ENCODE measurements at regions not wholly inside any gene's neighbourhood (a gene's known extent, or its start where the extent isn't known, plus 50 kb on each side); places are given as distances from the start of the nearest gene placed in this dataset.

DNA sequence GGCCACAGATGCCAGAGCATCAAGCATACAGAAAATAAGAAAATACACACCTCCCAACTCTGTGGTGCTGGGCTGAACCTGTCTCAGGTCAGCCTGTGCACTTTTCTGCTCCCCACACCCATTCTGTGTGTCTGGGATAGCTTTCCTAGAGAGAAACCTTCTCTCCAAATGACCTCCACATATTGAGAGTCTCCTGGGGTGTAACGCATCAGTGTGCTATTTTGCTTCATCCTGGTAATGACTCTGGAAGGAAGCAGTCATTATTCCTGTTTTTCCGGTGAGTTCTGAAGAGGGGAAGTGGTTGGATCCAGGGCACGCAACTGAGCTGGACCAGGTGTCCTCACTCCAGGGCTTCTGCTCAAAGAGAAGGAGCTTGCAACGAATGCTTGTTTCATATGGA, 73.2 kb upstream of the SH3PXD2B start:
- no peak overlapping the region for H3K27ac ChIP-seq (ENCODE audit: extremely low read depth, low read depth, low read length)
- H3K4me3 ChIP-seq, result no peak overlapping the region
- no peaks in the 10 kb centered on the region for H3K9me1 ChIP-seq (ENCODE audit: control insufficient read depth, insufficient read depth, low read length)
- H3K79me2 ChIP-seq (ENCODE audit: control insufficient read depth, insufficient read depth, low read length), result no peaks in the 10 kb centered on the region
- H3K4me2 ChIP-seq (ENCODE audit: insufficient read depth, low read length), result no peak overlapping the region
- no peak overlapping the region for H3K9ac ChIP-seq (ENCODE audit: insufficient read depth in 1 of 2, low read depth in 2 of 2, low read length in 2 of 2)
- ATAC-seq (no peak), DNase-seq (ENCODE audit: extremely low read depth in 1 of 4, low spot score in 3 of 4) (no peak), FAIRE-seq (no peak)
- 3% methylated on average over 4 of the region's 4 CpGs for WGBS (ENCODE audit: insufficient coverage, low coverage, missing lambda C conversion rate)
- H2AFZ ChIP-seq (ENCODE audit: low read depth, low read length), result no peak overlapping the region
- intact Hi-C loops (cut with micrococcal nuclease), result no loop called here
- H3K27me3 ChIP-seq (ENCODE audit: control insufficient read depth in 2 of 2, insufficient read depth in 2 of 2, low read length in 2 of 2), result peaks cover 0 to 20% of the 10 kb centered on the region in 2 experiments; a peak in 2 of 5 replicates
- CTCF ChIA-PET (ENCODE audit: low intra/inter-chr PET ratio), result no interaction called here
- H3K9me3 ChIP-seq (replicated peaks; ENCODE audit: control insufficient read depth, insufficient read depth, low read depth, low read length), result no peaks in the 10 kb centered on the region
- H4K20me1 ChIP-seq (replicated peaks; ENCODE audit: control insufficient read depth, insufficient read depth, low read length), result no peaks in the 10 kb centered on the region
- no peaks in the 10 kb centered on the region for H3K36me3 ChIP-seq (ENCODE audit: control insufficient read depth, insufficient read depth, low read length)
- no TSS peak for BruUV-seq (replicated peaks)
- POLR2A ChIA-PET, result interaction anchor here (0.8 kb wide), 1 partner anchor 9 kb away, joined by 3 read pairs; no protein-coding TSS in a partner anchor
- no peak for TF ChIP-seq SP1 (CRISPR knock-in tag; IDR thresholded peaks at IDR 0.05)
- no peak for TF ChIP-seq RFX7 (CRISPR knock-in tag; IDR thresholded peaks at IDR 0.05)
- TF ChIP-seq, protein P1, sequence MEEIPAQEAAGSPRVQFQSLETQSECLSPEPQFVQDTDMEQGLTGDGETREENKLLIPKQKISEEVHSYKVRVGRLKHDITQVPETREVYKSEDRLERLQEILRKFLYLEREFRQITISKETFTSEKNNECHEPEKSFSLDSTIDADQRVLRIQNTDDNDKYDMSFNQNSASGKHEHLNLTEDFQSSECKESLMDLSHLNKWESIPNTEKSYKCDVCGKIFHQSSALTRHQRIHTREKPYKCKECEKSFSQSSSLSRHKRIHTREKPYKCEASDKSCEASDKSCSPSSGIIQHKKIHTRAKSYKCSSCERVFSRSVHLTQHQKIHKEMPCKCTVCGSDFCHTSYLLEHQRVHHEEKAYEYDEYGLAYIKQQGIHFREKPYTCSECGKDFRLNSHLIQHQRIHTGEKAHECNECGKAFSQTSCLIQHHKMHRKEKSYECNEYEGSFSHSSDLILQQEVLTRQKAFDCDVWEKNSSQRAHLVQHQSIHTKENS (CRISPR knock-in tag; IDR thresholded peaks at IDR 0.05), result no peak
- in situ Hi-C loops (cut with MboI), result no loop called here
- no peaks in the 10 kb centered on the region for H3K4me1 ChIP-seq (replicated peaks in 1 of 2; ENCODE audit: control insufficient read depth in 2 of 2, insufficient read depth in 2 of 2, low read length in 2 of 2)

DNA sequence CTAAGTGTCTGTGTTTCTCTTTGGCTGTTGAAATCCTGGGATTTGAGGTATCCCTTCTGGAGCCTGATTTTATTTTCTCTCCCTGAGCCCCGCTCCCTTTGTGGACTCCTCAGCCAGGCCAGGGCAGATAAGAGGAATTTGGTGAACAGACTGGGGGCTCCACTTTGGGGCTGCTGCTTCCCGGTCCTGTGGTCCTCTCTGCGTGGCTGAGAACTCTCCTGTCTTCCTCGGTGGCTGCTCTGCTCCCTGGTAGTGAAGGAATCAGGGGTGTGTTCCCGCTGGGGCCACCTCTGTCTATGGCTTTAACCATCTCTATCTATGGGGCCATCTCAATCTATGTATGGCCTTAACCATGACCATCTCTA, 71.7 kb upstream of the SH3PXD2B start:
- 0% methylated on average over 5 of the region's 5 CpGs for WGBS (ENCODE audit: insufficient coverage, low coverage, missing lambda C conversion rate)
- H3K27ac ChIP-seq (ENCODE audit: extremely low read depth, low read depth, low read length), result no peak overlapping the region
- in situ Hi-C loops (cut with MboI), result no loop called here
- H3K4me3 ChIP-seq, result no peak overlapping the region
- H3K79me2 ChIP-seq (ENCODE audit: control insufficient read depth, insufficient read depth, low read length), result no peaks in the 10 kb centered on the region
- intact Hi-C loops (cut with micrococcal nuclease), result no loop called here
- H3K4me1 ChIP-seq (replicated peaks in 1 of 2; ENCODE audit: control insufficient read depth in 2 of 2, insufficient read depth in 2 of 2, low read length in 2 of 2), result no peaks in the 10 kb centered on the region
- no TSS peak for BruUV-seq (replicated peaks)
- DNase-seq (ENCODE audit: extremely low read depth in 1 of 4, low spot score in 3 of 4) (no peak), ATAC-seq (no peak), FAIRE-seq (no peak)
- no peaks in the 10 kb centered on the region for H4K20me1 ChIP-seq (replicated peaks; ENCODE audit: control insufficient read depth, insufficient read depth, low read length)
- H3K36me3 ChIP-seq (ENCODE audit: control insufficient read depth, insufficient read depth, low read length), result no peaks in the 10 kb centered on the region
- H3K4me2 ChIP-seq (ENCODE audit: insufficient read depth, low read length), result no peak overlapping the region
- H2AFZ ChIP-seq (ENCODE audit: low read depth, low read length), result no peak overlapping the region
- POLR2A ChIA-PET, result no interaction called here
- CTCF ChIA-PET (ENCODE audit: low intra/inter-chr PET ratio), result no interaction called here
- H3K27me3 ChIP-seq (ENCODE audit: control insufficient read depth in 2 of 2, insufficient read depth in 2 of 2, low read length in 2 of 2), result peaks cover 0 to 12% of the 10 kb centered on the region in 2 experiments; a peak in 2 of 5 replicates
- no peaks in the 10 kb centered on the region for H3K9me1 ChIP-seq (ENCODE audit: control insufficient read depth, insufficient read depth, low read length)
- H3K9me3 ChIP-seq (replicated peaks; ENCODE audit: control insufficient read depth, insufficient read depth, low read depth, low read length), result no peaks in the 10 kb centered on the region
- no peak overlapping the region for H3K9ac ChIP-seq (ENCODE audit: insufficient read depth in 1 of 2, low read depth in 2 of 2, low read length in 2 of 2)
- TF ChIP-seq SIX5 (IDR thresholded peaks at IDR 0.05; ENCODE audit: borderline replicate concordance in 1 of 2, insufficient read depth in 1 of 2, low read depth in 1 of 2, low read length in 2 of 2), result no peak
- TF ChIP-seq, protein P2, sequence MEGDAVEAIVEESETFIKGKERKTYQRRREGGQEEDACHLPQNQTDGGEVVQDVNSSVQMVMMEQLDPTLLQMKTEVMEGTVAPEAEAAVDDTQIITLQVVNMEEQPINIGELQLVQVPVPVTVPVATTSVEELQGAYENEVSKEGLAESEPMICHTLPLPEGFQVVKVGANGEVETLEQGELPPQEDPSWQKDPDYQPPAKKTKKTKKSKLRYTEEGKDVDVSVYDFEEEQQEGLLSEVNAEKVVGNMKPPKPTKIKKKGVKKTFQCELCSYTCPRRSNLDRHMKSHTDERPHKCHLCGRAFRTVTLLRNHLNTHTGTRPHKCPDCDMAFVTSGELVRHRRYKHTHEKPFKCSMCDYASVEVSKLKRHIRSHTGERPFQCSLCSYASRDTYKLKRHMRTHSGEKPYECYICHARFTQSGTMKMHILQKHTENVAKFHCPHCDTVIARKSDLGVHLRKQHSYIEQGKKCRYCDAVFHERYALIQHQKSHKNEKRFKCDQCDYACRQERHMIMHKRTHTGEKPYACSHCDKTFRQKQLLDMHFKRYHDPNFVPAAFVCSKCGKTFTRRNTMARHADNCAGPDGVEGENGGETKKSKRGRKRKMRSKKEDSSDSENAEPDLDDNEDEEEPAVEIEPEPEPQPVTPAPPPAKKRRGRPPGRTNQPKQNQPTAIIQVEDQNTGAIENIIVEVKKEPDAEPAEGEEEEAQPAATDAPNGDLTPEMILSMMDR (IDR thresholded peaks at IDR 0.05 in 2 of 3, conservative IDR thresholded peaks at IDR 0.05 in 1 of 3; ENCODE audit: insufficient read depth in 2 of 3, low read depth in 1 of 3, low read length in 3 of 3), result no peak
- TF ChIP-seq, protein P3, sequence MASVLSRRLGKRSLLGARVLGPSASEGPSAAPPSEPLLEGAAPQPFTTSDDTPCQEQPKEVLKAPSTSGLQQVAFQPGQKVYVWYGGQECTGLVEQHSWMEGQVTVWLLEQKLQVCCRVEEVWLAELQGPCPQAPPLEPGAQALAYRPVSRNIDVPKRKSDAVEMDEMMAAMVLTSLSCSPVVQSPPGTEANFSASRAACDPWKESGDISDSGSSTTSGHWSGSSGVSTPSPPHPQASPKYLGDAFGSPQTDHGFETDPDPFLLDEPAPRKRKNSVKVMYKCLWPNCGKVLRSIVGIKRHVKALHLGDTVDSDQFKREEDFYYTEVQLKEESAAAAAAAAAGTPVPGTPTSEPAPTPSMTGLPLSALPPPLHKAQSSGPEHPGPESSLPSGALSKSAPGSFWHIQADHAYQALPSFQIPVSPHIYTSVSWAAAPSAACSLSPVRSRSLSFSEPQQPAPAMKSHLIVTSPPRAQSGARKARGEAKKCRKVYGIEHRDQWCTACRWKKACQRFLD (CRISPR knock-in tag; IDR thresholded peaks at IDR 0.05), result no peak
- TF ChIP-seq MECOM (CRISPR knock-in tag; IDR thresholded peaks at IDR 0.05), result no peak
- TF ChIP-seq TSHZ1 (CRISPR knock-in tag; IDR thresholded peaks at IDR 0.05), result no peak
